HG03439 (cell line): ENCODE measurements at regions not wholly inside any gene's neighbourhood (a gene's known extent, or its start where the extent isn't known, plus 50 kb on each side); places are given as distances from the start of the nearest gene placed in this dataset.
"Not testable (repeated sequence)": the region's sequence is repeated elsewhere in the genome, so short reads cannot be mapped to it uniquely, and the experiment has no call there.

Source experiments
- ATAC-seq: cut with Tn5 transposase; IDR thresholded peaks from one replicate; pipeline ENCODE4 v1.9.1; 2021; ENCODE audit warnings: mild to moderate bottlenecking, moderate library complexity; ENCODE audit not compliant: unreplicated experiment

GRCh38 chr15:81901319-81901718 lies 144.5 kb downstream of the MEX3B start:
- no peak for ATAC-seq

- no peak for ATAC-seq
Measured at GRCh38 chr15:81899730-81900129, 146.1 kb downstream of the MEX3B start.

GRCh38 chr15:81899024-81899423 lies 146.8 kb downstream of the MEX3B start:
- ATAC-seq = no peak

- ATAC-seq = no peak
Measured at GRCh38 chr15:81897057-81897677, 148.7 kb downstream of the MEX3B start.

GRCh38 chr15:81896356-81896755 lies 149.5 kb downstream of the MEX3B start:
- ATAC-seq = no peak

- no peak for ATAC-seq
Measured at GRCh38 chr15:81895723-81896122, 150.1 kb downstream of the MEX3B start.

- no peak for ATAC-seq
Measured at GRCh38 chr15:81894061-81894460, 151.8 kb downstream of the MEX3B start.

GRCh38 chr15:81893182-81893835 lies 152.5 kb downstream of the MEX3B start:
- no peak for ATAC-seq

GRCh38 chr15:81890496-81890895 lies 155.3 kb downstream of the MEX3B start:
- no peak for ATAC-seq

GRCh38 chr15:81889485-81889881 lies 156.3 kb downstream of the MEX3B start:
- no peak for ATAC-seq

GRCh38 chr15:81888748-81889484 lies 156.9 kb downstream of the MEX3B start:
- no peak for ATAC-seq

- ATAC-seq = no peak
Measured at GRCh38 chr15:81887912-81888311, 157.9 kb downstream of the MEX3B start.

GRCh38 chr15:81887188-81887587 lies 158.6 kb downstream of the MEX3B start:
- not testable (repeated sequence) for ATAC-seq

GRCh38 chr15:81886591-81886990 lies 159.2 kb downstream of the MEX3B start:
- no peak for ATAC-seq

GRCh38 chr15:81886080-81886479 lies 159.7 kb downstream of the MEX3B start:
- ATAC-seq = no peak

GRCh38 chr15:81885135-81885534 lies 160.7 kb downstream of the MEX3B start:
- no peak for ATAC-seq

GRCh38 chr15:81882504-81882903 lies 163.3 kb downstream of the MEX3B start:
- ATAC-seq = no peak

GRCh38 chr15:81880833-81881232 lies 165.0 kb downstream of the MEX3B start:
- ATAC-seq = no peak

GRCh38 chr15:81880314-81880713 lies 165.5 kb downstream of the MEX3B start:
- no peak for ATAC-seq

- not testable (repeated sequence) for ATAC-seq
Measured at GRCh38 chr15:81875717-81876116, 170.1 kb downstream of the MEX3B start.

- ATAC-seq = not testable (repeated sequence)
Measured at GRCh38 chr15:81870746-81871106, 175.1 kb downstream of the MEX3B start.
